ENCODE measurements at regions not wholly inside any gene's neighbourhood (a gene's known extent, or its start where the extent isn't known, plus 50 kb on each side); places are given as distances from the start of the nearest gene placed in this dataset.

- TF ChIP-seq CEBPB (IDR thresholded peaks at IDR 0.05) = no peak
- no peak for TF ChIP-seq ZBTB7A (IDR thresholded peaks at IDR 0.05; ENCODE audit: low read depth)
- TF ChIP-seq CREB1 (IDR thresholded peaks at IDR 0.05; ENCODE audit: low read depth) = no peak
Measured at GRCh38 chr17:77728871-77729270, 229.6 kb upstream of the TNRC6C start.

- TF ChIP-seq CEBPB (IDR thresholded peaks at IDR 0.05) = no peak
- no peak for TF ChIP-seq MAX (IDR thresholded peaks at IDR 0.05)
- no peak for TF ChIP-seq REST (IDR thresholded peaks at IDR 0.05; ENCODE audit: low read depth)
- TF ChIP-seq TAF1 (IDR thresholded peaks at IDR 0.05; ENCODE audit: low read depth) = no peak
- TF ChIP-seq YY1 (IDR thresholded peaks at IDR 0.05; ENCODE audit: low read depth) = no peak
- no peak for TF ChIP-seq EP300 (IDR thresholded peaks at IDR 0.05; ENCODE audit: borderline replicate concordance)
- no peak for TF ChIP-seq FOXM1 (IDR thresholded peaks at IDR 0.05; ENCODE audit: borderline replicate concordance, low read depth)
- no peak for TF ChIP-seq RAD21 (IDR thresholded peaks at IDR 0.05; ENCODE audit: low read depth)
Measured at GRCh38 chr17:77729587-77729986, 228.9 kb upstream of the TNRC6C start.

GRCh38 chr17:77730376-77730775 is 228.1 kb upstream of the TNRC6C start:
- TF ChIP-seq USF1 (IDR thresholded peaks at IDR 0.05) (no peak), EGR1 (IDR thresholded peaks at IDR 0.05) (no peak), MAX (IDR thresholded peaks at IDR 0.05) (no peak), EP300 (IDR thresholded peaks at IDR 0.05; ENCODE audit: borderline replicate concordance) (no peak), YY1 (IDR thresholded peaks at IDR 0.05; ENCODE audit: low read depth) (no peak), NFIC (IDR thresholded peaks at IDR 0.05) (no peak), FOXM1 (IDR thresholded peaks at IDR 0.05; ENCODE audit: borderline replicate concordance, low read depth) (no peak), TEAD4 (IDR thresholded peaks at IDR 0.05) (no peak), TCF12 (IDR thresholded peaks at IDR 0.05; ENCODE audit: low read depth) (no peak), CREB1 (IDR thresholded peaks at IDR 0.05; ENCODE audit: low read depth) (no peak), REST (IDR thresholded peaks at IDR 0.05; ENCODE audit: low read depth) (no peak), RAD21 (IDR thresholded peaks at IDR 0.05; ENCODE audit: low read depth) (no peak), CEBPB (IDR thresholded peaks at IDR 0.05) (no peak), TAF1 (IDR thresholded peaks at IDR 0.05; ENCODE audit: low read depth) (no peak), ZBTB7A (IDR thresholded peaks at IDR 0.05; ENCODE audit: low read depth) (no peak)

GRCh38 chr17:77733576-77734296 is 224.8 kb upstream of the TNRC6C start:
- TF ChIP-seq CEBPB (IDR thresholded peaks at IDR 0.05) (no peak), MAX (IDR thresholded peaks at IDR 0.05) (no peak), RAD21 (IDR thresholded peaks at IDR 0.05; ENCODE audit: low read depth) (no peak), TEAD4 (IDR thresholded peaks at IDR 0.05) (no peak), YY1 (IDR thresholded peaks at IDR 0.05; ENCODE audit: low read depth) (no peak), TAF1 (IDR thresholded peaks at IDR 0.05; ENCODE audit: low read depth) (no peak), EGR1 (IDR thresholded peaks at IDR 0.05) (no peak)

- no peak for TF ChIP-seq USF1 (IDR thresholded peaks at IDR 0.05)
- no peak for TF ChIP-seq TEAD4 (IDR thresholded peaks at IDR 0.05)
- TF ChIP-seq TCF12 (IDR thresholded peaks at IDR 0.05; ENCODE audit: low read depth) = no peak
- TF ChIP-seq EP300 (IDR thresholded peaks at IDR 0.05; ENCODE audit: borderline replicate concordance) = no peak
- TF ChIP-seq NFIC (IDR thresholded peaks at IDR 0.05) = no peak
- no peak for TF ChIP-seq REST (IDR thresholded peaks at IDR 0.05; ENCODE audit: low read depth)
- TF ChIP-seq EGR1 (IDR thresholded peaks at IDR 0.05) = no peak
- TF ChIP-seq CEBPB (IDR thresholded peaks at IDR 0.05) = no peak
- no peak for TF ChIP-seq TAF1 (IDR thresholded peaks at IDR 0.05; ENCODE audit: low read depth)
Measured at GRCh38 chr17:77734371-77735080, 224.0 kb upstream of the TNRC6C start.

All from Ishikawa (cell line).